Breast epithelium (tissue), 4 donors: ENCODE measurements at regions not wholly inside any gene's neighbourhood (a gene's known extent, or its start where the extent isn't known, plus 50 kb on each side); places are given as distances from the start of the nearest gene placed in this dataset.

Experiments
- DNase-seq, 2 donors: peaks; one replicate each; pipeline ENCODE4 v3.0.0-alpha.2; 2019; ENCODE audit warnings: low spot score in 2 of 2
- H3K27ac ChIP-seq, 2 donors: fragments of 200-600 bp; sonication (generic) in 1 of 2; one replicate each; pipeline ENCODE4 v1.5.1; 2016 to 2019; ENCODE audit warnings: mild to moderate bottlenecking in 1 of 2
- H3K27me3 ChIP-seq, 2 donors: fragments of 200-600 bp; sonication (generic) in 1 of 2; one replicate each; pipeline versions ENCODE4 v1.5.1 to v1.6.0; 2017 to 2019; ENCODE audit warnings: control low read depth in 1 of 2, mild to moderate bottlenecking in 1 of 2
- H3K36me3 ChIP-seq: fragments of 200-600 bp; one replicate; pipeline ENCODE4 v1.5.1; 2019
- H3K4me1 ChIP-seq, 2 donors: fragments of 200-600 bp; sonication (generic); one replicate each; pipeline ENCODE4 v1.5.1; 2016 to 2019; ENCODE audit warnings: control low read depth in 1 of 2
- H3K4me3 ChIP-seq, 3 donors: fragments of 200-600 bp; sonication (generic); 1 replicate in 2 of 3; 2 replicates in 1 of 3; pipeline ENCODE4 v1.5.1; 2016 to 2019; ENCODE audit warnings: mild to moderate bottlenecking in 3 of 3, moderate library complexity in 2 of 3
- H3K9me3 ChIP-seq, 2 donors: fragments of 200-600 bp; sonication (generic) in 1 of 2; one replicate each; pipeline ENCODE4 v1.5.1; 2016 to 2019; ENCODE audit warnings: control low read depth in 1 of 2
- CTCF ChIP-seq, 3 donors: fragments of 450-650 bp; IDR thresholded peaks; one replicate each; pipeline ENCODE4 v1.5.1; 2016 to 2017; ENCODE audit warnings: antibody characterized with exemption in 3 of 3, mild to moderate bottlenecking in 3 of 3, moderate library complexity in 3 of 3
- POLR2A ChIP-seq: fragments of 450-650 bp; IDR thresholded peaks from one replicate; pipeline ENCODE4 v1.6.1; 2016; ENCODE audit warnings: antibody characterized with exemption, mild to moderate bottlenecking, moderate library complexity
- POLR2AphosphoS5 ChIP-seq, 3 donors: sonication (generic); formaldehyde crosslinking; IDR thresholded peaks; one replicate each; pipeline ENCODE4 v1.6.1; 2017; ENCODE audit warnings: antibody characterized with exemption in 3 of 3
- intact Hi-C: fragments of 100-400 bp; cut with DNase I; formaldehyde crosslinking; loops from one replicate; pipeline ENCODE4 v1.15.1; 2023; ENCODE audit warnings: low total_unique reads

- peak overlapping the region in 1 of 2 donors; percentile 9 for H3K27ac ChIP-seq
- intact Hi-C loops = no loop called here
- no peak for DNase-seq
These were observed 140.4 kb upstream of the AUTS2 start for GRCh38 chr7:69457595-69458504.

GRCh38 chr7:69464035-69464434 is 134.2 kb upstream of the AUTS2 start:
- intact Hi-C loops = no loop called here
- Histone ChIP-seq H3K9me3 (peaks cover 0 to 11% of the 10 kb centered on the region in 2 donors), H3K27ac (no peak overlapping the region), H3K4me1 (no peaks in the 10 kb centered on the region), H3K36me3 (no peaks in the 10 kb centered on the region), H3K27me3 (no peaks in the 10 kb centered on the region), H3K4me3 (no peak overlapping the region)
- no peak for DNase-seq
- TF ChIP-seq POLR2A (no peak), CTCF (IDR thresholded peaks at IDR 0.05) (no peak), POLR2AphosphoS5 (IDR thresholded peaks at IDR 0.05) (no peak)

More at GRCh38 chr7:69457595-69458504, 140.4 kb upstream of the AUTS2 start:
- H3K27me3 ChIP-seq = no peaks in the 10 kb centered on the region
- H3K4me1 ChIP-seq = no peaks in the 10 kb centered on the region
- H3K9me3 ChIP-seq = no peaks in the 10 kb centered on the region
- H3K4me3 ChIP-seq = peak overlapping the region in 1 of 3 donors; percentile 13
- TF ChIP-seq CTCF (IDR thresholded peaks at IDR 0.05) (no peak), POLR2AphosphoS5 (IDR thresholded peaks at IDR 0.05) (peak in 1 of 3 donors; percentile 13), POLR2A (no peak)
- H3K36me3 ChIP-seq = no peaks in the 10 kb centered on the region

- Histone ChIP-seq H3K27me3 (no peaks in the 10 kb centered on the region), H3K4me1 (no peaks in the 10 kb centered on the region), H3K9me3 (peaks cover 7 to 11% of the 10 kb centered on the region in 2 donors), H3K4me3 (no peak overlapping the region), H3K27ac (no peak overlapping the region), H3K36me3 (no peaks in the 10 kb centered on the region)
- intact Hi-C loops = no loop called here
- TF ChIP-seq POLR2A (no peak), CTCF (IDR thresholded peaks at IDR 0.05) (no peak), POLR2AphosphoS5 (IDR thresholded peaks at IDR 0.05) (no peak)
- no peak for DNase-seq
These were observed 133.0 kb upstream of the AUTS2 start for GRCh38 chr7:69465262-69465661.

- peaks cover 8 to 11% of the 10 kb centered on the region in 2 donors for H3K9me3 ChIP-seq
- no peak for DNase-seq
- no peaks in the 10 kb centered on the region for H3K4me1 ChIP-seq
- intact Hi-C loops = no loop called here
- no peak overlapping the region for H3K27ac ChIP-seq
- no peaks in the 10 kb centered on the region for H3K36me3 ChIP-seq
- H3K27me3 ChIP-seq = no peaks in the 10 kb centered on the region
- TF ChIP-seq POLR2A = no peak
- TF ChIP-seq POLR2AphosphoS5 (IDR thresholded peaks at IDR 0.05) = no peak
- no peak overlapping the region for H3K4me3 ChIP-seq
These were observed 130.4 kb upstream of the AUTS2 start for GRCh38 chr7:69467826-69468225.

GRCh38 chr7:69476416-69476815 is 121.9 kb upstream of the AUTS2 start:
- Histone ChIP-seq H3K9me3 (no peaks in the 10 kb centered on the region), H3K4me1 (no peaks in the 10 kb centered on the region), H3K27ac (no peak overlapping the region), H3K4me3 (no peak overlapping the region), H3K27me3 (no peaks in the 10 kb centered on the region), H3K36me3 (no peaks in the 10 kb centered on the region)
- intact Hi-C loops = no loop called here
- no peak for TF ChIP-seq POLR2A
- TF ChIP-seq CTCF (IDR thresholded peaks at IDR 0.05) = no peak
- no peak for TF ChIP-seq POLR2AphosphoS5 (IDR thresholded peaks at IDR 0.05)
- DNase-seq = no peak
